ENCODE measurements at regions not wholly inside any gene's neighbourhood (a gene's known extent, or its start where the extent isn't known, plus 50 kb on each side); places are given as distances from the start of the nearest gene placed in this dataset.
"Not testable (repeated sequence)": the region's sequence is repeated elsewhere in the genome, so short reads cannot be mapped to it uniquely, and the experiment has no call there.

- no peak for TF ChIP-seq CTCF (IDR thresholded peaks at IDR 0.05; ENCODE audit: low read depth, low read length)
- DNase-seq, result no peak
- H3K36me3 ChIP-seq, result no peaks in the 10 kb centered on the region
Observed at GRCh38 chr13:84096216-84096615, 213.9 kb upstream of the SLITRK1 start.

GRCh38 chr13:84088996-84089395 lies 206.7 kb upstream of the SLITRK1 start:
- no peaks in the 10 kb centered on the region for H3K36me3 ChIP-seq
- no peaks in the 10 kb centered on the region for H3K9me3 ChIP-seq
- no peaks in the 10 kb centered on the region for H3K4me1 ChIP-seq
- no peak for TF ChIP-seq CTCF (IDR thresholded peaks at IDR 0.05; ENCODE audit: low read depth, low read length)
- no peaks in the 10 kb centered on the region for H3K27me3 ChIP-seq
- H3K4me3 ChIP-seq (ENCODE audit: low read depth, low read length), result no peak overlapping the region
- DNase-seq, result no peak

More at GRCh38 chr13:84096216-84096615, 213.9 kb upstream of the SLITRK1 start:
- Histone ChIP-seq H3K9me3 (no peaks in the 10 kb centered on the region), H3K4me1 (no peaks in the 10 kb centered on the region), H3K27me3 (no peaks in the 10 kb centered on the region), H3K4me3 (ENCODE audit: low read depth, low read length) (no peak overlapping the region)

- no peaks in the 10 kb centered on the region for H3K9me3 ChIP-seq
- no peak for TF ChIP-seq CTCF (IDR thresholded peaks at IDR 0.05; ENCODE audit: low read depth, low read length)
- H3K27me3 ChIP-seq, result no peaks in the 10 kb centered on the region
- no peak for DNase-seq
- no peak overlapping the region for H3K4me3 ChIP-seq (ENCODE audit: low read depth, low read length)
- H3K36me3 ChIP-seq, result no peaks in the 10 kb centered on the region
- H3K4me1 ChIP-seq, result no peaks in the 10 kb centered on the region
Observed at GRCh38 chr13:84086847-84087162, 204.5 kb upstream of the SLITRK1 start.

- not testable (repeated sequence) for DNase-seq
Observed at GRCh38 chr13:84086098-84086846, 204.0 kb upstream of the SLITRK1 start.

GRCh38 chr13:84082462-84082861 lies 200.2 kb upstream of the SLITRK1 start:
- no peak for TF ChIP-seq CTCF (IDR thresholded peaks at IDR 0.05; ENCODE audit: low read depth, low read length)
- Histone ChIP-seq H3K4me3 (ENCODE audit: low read depth, low read length) (no peak overlapping the region), H3K27me3 (no peaks in the 10 kb centered on the region), H3K4me1 (no peaks in the 10 kb centered on the region), H3K9me3 (no peaks in the 10 kb centered on the region), H3K36me3 (no peaks in the 10 kb centered on the region)
- no peak for DNase-seq

More at GRCh38 chr13:84086098-84086846, 204.0 kb upstream of the SLITRK1 start:
- not testable (repeated sequence) for H3K4me3 ChIP-seq (ENCODE audit: low read depth, low read length); H3K9me3 ChIP-seq; H3K4me1 ChIP-seq; H3K36me3 ChIP-seq; H3K27me3 ChIP-seq

- TF ChIP-seq CTCF (IDR thresholded peaks at IDR 0.05; ENCODE audit: low read depth, low read length), result no peak
- no peak for DNase-seq
- no peaks in the 10 kb centered on the region for H3K27me3 ChIP-seq
- no peaks in the 10 kb centered on the region for H3K9me3 ChIP-seq
- H3K36me3 ChIP-seq, result no peaks in the 10 kb centered on the region
- H3K4me1 ChIP-seq, result no peaks in the 10 kb centered on the region
- no peak overlapping the region for H3K4me3 ChIP-seq (ENCODE audit: low read depth, low read length)
Observed at GRCh38 chr13:84080748-84081530, 198.7 kb upstream of the SLITRK1 start.

All from BE2C (cell line).